DMS79 treated with DMSO at 0.1 percent for 48 hours (cell line): ENCODE measurements at regions not wholly inside any gene's neighbourhood (a gene's known extent, or its start where the extent isn't known, plus 50 kb on each side); places are given as distances from the start of the nearest gene placed in this dataset.

Source experiments
- DNase-seq: peaks from one replicate; lab custom pipeline; 2025; lab: John Stamatoyannopoulos, UW

DNA sequence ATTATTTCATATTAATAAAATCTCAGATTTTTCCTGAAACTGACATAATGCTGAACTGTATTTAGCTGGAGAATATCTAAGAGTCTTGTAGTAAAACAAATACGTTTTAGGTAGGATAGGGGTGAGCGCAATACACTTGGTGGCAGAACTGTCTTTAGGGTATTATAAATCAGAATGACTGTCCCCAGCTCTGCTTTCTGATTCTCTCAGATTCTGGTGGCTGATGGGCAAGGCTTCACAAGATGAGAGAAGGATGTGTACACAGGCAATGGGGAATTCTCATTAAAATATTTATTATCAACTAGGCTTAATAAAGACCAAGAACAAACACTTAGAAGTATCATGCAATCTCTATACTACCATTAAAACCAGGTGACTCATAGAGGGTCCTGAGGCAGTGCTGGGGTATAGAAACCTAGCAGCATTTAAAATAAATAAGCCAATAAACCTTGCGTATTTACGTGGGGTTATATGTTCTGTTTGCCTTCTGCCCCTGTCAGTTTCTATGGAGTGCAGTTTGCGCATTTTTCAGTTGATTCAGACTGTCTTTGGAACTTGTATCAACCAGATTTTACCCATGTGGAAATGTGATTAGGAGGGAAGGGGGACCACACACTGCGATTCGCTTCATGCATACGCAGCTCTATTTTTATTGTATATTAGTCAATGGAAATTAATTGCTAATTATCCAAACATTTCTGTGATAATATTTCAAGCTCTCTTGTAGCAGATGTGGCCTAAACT lies 1150.7 kb upstream of the WWC1 start:
- no peak for DNase-seq

- DNase-seq = no peak
These were observed 1147.7 kb upstream of the WWC1 start for GRCh38 chr5:167143716-167144115.

DNA sequence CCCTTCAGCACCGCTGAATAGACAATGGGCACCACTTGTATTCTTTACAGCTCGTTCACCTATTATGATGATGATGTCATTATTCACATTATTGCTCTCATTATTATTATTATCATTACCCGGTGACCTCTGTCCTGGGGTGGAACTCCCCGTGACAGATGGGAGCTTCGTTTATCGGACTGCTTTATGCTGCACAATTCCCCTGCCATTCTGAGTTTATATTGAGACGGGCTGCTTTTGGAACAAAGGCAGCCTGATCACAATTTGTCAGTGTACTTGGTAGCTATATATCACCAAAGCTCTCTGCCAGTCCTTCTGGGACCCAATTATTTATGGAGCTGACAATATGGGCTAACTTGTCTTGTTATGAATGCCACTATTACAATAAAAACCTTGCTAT lies 1145.6 kb upstream of the WWC1 start:
- no peak for DNase-seq

GRCh38 chr5:167147879-167148278 lies 1143.6 kb upstream of the WWC1 start:
- DNase-seq = no peak

DNA sequence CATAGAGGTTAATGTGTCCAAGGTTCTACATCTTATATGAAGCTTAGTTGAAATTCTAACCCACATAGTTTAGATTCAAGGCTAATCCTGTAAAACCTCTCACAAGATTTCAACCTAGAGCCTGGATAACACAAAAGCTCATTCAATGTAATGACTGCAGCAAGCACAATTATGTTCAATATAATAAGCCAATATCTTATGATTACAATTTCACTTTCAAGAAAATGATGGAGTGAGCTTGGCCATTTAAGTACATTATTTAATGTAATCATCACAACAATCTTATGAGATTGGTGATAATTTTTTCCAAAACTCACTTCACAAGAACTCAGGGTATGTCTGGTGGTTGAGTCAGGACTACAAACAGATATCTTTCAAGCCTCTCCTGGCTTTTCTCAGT lies 1140.8 kb upstream of the WWC1 start:
- DNase-seq = no peak

DNA sequence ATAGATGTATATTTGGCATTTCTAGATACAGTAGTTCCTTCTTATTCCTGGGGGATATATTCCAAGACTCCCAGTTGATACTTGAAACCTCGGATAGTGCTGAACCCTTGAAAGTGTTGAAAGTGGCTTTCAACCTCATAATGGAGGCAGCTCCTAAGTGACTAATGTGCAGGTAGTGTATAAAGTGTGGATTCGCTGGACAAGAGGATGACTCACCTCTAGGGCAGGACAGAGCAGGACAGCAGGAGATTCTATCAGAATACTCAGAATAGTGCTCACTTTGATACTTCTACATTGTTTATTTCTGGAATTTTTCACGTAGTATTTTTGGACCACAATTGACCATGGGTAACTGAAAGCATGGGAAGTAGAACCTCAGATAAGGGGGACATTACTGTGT lies 1138.9 kb upstream of the WWC1 start:
- no peak for DNase-seq

DNA sequence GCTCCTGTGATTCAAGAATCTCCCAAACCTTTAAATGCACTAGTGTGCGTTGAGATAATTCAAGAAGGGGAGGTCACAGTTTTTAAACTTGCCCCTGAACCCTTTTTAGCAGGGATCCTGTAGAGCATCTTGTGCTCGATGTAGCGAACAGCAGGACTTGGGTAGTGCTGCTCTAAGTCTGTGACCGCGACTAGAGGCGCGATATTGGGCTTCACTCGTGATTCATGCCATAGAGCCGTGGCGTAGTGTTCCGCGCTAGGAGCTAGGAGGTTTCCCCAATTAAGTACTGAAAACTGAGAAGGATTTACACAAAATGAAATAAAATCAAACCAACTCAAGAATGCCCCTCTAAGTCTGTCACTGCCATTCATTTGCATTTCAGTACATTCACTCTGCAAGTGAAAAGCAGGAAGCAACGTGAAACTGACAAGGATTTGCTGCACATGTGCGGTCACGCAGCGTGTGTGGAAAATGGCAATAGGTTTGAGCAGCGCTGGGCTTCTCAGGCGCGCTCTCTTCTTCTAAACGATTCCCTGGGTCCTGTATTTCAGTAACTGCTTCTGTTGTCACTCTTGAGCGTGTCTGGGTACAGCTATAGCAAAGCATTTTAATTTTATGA lies 1135.9 kb upstream of the WWC1 start:
- no peak for DNase-seq

- no peak for DNase-seq
These were observed 1135.0 kb upstream of the WWC1 start for GRCh38 chr5:167156446-167156845.

DNA sequence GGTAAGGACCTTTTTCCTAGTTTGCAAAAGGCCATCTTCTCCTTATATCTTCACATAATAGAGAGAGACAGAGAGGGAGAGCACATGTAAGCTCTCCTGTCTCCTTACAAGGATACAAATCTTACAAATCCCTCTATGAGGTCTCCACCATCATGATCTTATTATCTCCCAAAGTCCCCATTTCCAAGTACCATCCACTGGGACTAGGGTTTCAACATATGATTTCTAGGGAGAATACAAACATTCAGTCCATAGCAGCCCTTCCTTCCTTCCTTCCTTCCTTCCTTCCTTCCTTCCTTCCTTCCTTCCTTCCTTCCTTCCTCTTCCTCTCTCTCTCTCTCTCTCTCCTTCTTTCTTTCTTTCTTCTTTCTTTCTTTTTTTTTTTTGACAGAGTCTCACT lies 1132.9 kb upstream of the WWC1 start:
- no peak for DNase-seq

DNA sequence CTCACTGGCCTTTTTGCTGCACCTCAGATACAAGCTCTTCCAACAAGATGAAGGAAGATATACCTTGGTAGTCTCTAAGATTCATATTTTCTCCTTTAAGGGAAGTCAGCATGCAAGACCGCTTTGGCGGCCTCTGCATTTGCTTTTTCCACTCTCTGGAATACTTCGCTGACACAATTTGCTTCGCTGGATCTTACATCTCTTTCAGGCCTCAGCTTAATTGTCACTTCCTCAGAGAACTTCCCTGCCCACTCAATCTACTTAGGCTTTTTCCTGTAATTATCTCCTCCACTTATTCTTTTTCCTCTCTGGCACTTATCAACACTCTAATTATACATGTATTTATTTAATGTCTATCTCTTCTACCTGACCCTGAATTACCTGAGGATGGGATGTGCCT lies 1131.1 kb upstream of the WWC1 start:
- DNase-seq = no peak

DNA sequence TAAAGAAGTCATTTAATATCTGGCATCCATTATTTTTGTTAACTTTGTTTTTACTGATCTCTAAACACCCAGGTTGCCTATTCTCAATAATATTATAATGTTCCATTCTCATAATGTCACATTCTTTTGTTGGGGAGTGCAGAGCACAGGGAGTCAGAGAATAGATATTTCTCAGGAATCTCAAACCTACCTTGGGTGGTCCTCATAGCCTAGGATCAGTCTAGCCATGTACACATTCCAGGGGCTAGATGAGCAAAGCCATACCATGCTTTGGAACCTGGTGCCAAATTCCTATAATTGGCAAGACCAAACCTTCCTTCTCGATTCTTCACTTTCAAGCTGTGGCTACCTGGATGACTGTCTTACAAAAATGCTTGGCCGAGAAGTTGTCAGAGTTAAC lies 1124.7 kb upstream of the WWC1 start:
- DNase-seq = no peak

DNA sequence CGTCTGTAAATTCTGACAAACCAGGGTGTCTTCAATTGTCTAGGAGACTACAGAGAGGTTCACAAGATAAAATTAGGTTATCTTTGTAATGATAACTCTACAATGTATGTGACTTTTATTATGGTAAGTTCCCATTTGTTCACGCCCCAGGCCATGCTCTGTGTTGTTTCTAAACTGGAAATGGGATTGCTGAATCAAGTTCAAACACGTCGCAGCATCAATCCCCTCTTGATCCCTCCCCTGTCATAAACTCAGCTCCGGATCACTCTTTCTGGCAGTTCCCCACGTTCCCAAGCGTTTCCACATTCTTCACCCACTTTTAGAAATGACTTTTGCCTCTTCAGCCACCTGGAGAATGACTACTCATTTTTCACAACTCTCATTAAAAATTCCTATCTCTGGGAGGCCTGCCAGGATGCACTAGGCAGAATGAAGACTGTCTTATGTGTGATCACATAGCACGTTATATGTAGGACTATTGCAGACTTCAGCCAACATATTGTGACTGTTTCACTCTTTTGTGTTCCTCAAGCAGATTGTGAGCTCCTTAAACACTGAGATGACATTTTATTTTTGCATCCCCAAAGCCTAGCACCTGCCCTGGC lies 1124.2 kb upstream of the WWC1 start:
- DNase-seq = no peak

GRCh38 chr5:167168971-167169370 lies 1122.5 kb upstream of the WWC1 start:
- DNase-seq = no peak

DNA sequence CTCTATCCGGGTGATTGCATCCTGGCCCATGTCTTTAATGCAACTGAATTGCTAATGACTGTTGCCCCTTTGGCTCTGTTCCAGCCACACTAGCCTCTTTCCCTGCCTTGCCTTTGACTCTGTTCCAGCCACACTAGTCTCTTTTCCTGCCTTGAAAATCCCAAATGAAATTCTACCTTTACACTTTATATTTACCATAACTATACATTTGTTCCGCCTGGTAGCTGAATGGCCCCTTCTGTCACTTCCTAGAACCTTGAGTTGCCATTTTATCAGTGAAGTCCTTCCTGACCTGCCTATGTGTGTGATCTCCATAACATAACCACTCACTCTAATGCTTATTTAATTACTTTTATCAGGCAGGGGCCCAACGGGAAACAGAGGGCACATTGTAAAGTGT lies 1120.4 kb upstream of the WWC1 start:
- DNase-seq = no peak

GRCh38 chr5:167177736-167178135 lies 1113.7 kb upstream of the WWC1 start:
- no peak for DNase-seq

DNA sequence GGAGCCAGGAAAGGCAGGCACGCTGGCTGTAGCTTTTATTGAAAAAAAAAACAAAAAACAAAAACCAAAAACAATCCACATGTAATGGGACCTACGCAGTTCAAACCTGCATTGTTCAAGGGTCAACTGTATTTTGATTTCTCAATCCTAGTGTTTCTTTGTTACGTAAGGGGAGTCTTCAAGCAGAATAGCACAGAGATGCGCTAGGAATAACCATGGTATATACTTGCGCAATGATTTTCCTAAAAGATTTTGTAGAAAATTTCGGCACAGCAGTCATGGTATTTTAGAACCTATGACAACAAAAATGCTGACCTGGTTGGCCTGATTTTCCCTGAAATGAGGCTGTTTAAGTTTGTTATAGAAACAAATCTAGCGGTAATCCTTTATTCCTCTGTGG lies 1110.5 kb upstream of the WWC1 start:
- DNase-seq = no peak

- no peak for DNase-seq
These were observed 1085.6 kb upstream of the WWC1 start for GRCh38 chr5:167205881-167206280.

DNA sequence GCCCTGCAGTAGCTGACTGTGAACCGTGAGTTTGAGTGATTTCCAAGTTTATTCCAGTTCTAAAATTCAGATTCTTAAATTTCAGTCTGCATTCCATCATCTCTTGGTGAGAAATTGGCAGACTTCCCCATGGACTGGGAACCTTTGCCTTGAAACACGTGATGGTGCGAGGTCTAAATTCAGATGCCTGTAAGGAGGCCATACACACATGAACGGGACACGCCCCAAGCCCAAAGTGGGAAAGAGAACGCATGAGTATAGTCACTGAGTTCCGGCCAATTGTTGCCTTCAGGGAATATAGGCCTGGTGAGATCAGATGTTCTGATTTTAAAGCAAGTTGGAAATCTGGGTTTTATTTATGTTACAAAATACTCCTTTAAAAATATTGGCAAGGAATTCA lies 1084.4 kb upstream of the WWC1 start:
- no peak for DNase-seq

DNA sequence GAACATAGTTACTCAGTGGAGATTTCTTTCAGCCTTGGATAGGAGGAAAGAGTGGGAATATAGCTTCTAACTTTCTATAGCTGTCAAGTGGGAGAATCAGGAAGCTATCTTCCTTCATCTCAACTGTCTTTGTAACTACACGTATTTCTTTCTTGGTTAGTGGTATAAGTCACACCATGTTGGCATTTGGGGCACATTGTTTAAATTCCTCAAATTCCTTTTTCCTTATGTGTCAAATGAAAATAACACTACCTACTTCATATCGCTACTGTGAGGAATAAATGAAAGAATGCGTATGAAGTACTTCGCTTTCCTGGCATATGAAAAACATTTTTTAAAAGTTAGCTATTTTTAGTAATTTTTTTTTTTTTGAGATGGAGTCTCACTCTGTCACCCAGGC lies 1082.5 kb upstream of the WWC1 start:
- DNase-seq = no peak

- DNase-seq = no peak
These were observed 1074.2 kb upstream of the WWC1 start for GRCh38 chr5:167217097-167217743.

DNA sequence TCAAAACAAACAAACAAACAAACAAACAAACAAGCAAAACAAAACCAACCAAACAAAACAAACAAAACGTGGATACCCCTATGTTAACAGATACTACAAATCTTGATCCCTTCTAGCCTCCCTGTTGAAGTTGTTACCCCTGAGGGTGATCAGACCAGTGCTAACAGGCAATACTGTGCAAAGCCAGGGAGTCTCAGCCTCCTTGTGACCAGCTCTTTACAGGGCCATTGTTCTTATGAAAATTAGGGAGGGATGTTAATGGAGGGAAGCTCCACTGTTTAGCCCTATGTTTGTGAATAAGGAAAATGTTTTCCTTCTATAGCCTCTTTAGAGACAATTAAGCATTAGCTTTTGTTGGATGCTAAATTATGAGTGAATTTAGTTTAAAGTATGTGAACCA lies 1072.1 kb upstream of the WWC1 start:
- DNase-seq = no peak

DNA sequence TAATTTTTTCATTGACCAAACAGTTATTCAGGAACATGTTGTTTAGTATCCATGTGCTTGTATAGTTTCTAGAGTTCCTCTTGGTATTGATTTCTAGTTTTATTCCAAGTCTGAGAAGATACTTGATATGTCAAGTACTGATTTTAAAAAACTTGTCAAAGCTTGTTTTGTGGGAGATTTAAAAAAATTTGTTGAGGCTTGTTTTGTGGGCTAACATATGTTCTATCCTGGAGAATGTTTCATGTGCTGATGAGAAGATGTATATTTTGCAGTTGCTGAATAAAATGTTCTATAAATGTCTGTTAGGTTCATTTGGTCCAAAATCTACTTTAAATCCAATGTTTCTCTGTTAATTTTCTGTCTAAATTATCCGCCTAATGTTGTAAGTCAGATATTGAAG lies 1065.1 kb upstream of the WWC1 start:
- no peak for DNase-seq

- no peak for DNase-seq
These were observed 1063.3 kb upstream of the WWC1 start for GRCh38 chr5:167228134-167228533.
